ENCODE measurements at regions not wholly inside any gene's neighbourhood (a gene's known extent, or its start where the extent isn't known, plus 50 kb on each side); places are given as distances from the start of the nearest gene placed in this dataset.

DNA sequence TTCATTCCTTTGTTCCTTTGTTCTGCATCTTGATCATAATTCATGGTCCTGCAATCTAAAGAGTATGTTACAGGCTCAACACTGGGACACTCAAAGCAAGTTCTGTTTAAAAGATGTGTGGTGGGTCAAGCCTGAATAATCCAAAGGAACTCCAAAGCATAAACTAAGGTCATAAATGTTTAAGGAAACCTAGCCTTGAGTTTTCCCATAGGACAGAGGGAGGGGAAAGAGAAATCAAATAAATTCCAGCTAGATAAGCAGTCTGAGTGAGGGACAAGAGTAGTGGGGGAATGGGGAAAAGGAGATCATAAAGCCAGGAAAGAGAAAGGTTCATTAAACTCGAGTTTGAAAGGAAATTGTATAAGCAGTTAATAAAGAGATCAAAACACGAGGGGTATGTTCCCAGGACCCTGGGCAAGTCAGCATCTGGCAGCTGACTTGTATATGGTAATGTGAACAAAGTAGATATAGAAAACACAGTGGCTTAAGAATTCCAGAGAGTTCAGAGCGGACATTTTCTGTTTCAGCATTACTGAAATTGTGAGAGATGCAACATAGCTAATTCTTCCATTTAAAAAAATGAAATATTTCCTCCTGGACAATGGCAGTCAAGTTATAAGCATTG lies 125.8 kb upstream of the EDNRA start:
- H3K27ac Mint-ChIP-seq = no peak overlapping the region
- no peak for DNase-seq
- H3K36me3 Mint-ChIP-seq (ENCODE audit: insufficient read depth in 1 of 3, low read depth in 3 of 3) = peaks cover 0 to 5% (median 4%) of the 10 kb centered on the region in 3 experiments; a peak in 3 of 7 replicates
- Histone ChIP-seq H3K23ac (ENCODE audit: insufficient read length, low read depth, low read length) (no peak overlapping the region), H3K9me3 (ENCODE audit: control insufficient read depth, low read depth, low read length) (no peaks in the 10 kb centered on the region), H2AFZ (ENCODE audit: low read length) (no peak overlapping the region), H4K91ac (ENCODE audit: insufficient read length, low read depth, low read length) (no peak overlapping the region), H4K8ac (replicated peaks; ENCODE audit: insufficient read length, low read depth, low read length) (no peak overlapping the region), H3K56ac (ENCODE audit: insufficient read length, low read depth, low read length) (no peak overlapping the region), H3T11ph (ENCODE audit: low read length) (no peak overlapping the region), H3K79me2 (ENCODE audit: insufficient read depth, low read length) (no peaks in the 10 kb centered on the region), H2BK20ac (ENCODE audit: low read depth, low read length, poor library complexity, severe bottlenecking) (no peak overlapping the region), H3K4me2 (ENCODE audit: insufficient read depth, insufficient read length, low read length) (no peak overlapping the region), H3K4me1 (ENCODE audit: insufficient read depth, low read length) (no peaks in the 10 kb centered on the region), H2BK15ac (ENCODE audit: low read depth, low read length) (no peak overlapping the region), H2BK120ac (ENCODE audit: low read depth, low read length, poor library complexity, severe bottlenecking) (no peak overlapping the region), H2BK12ac (ENCODE audit: insufficient read length, low read depth, low read length) (no peak overlapping the region), H3K27me3 (ENCODE audit: insufficient read depth, low read length) (no peaks in the 10 kb centered on the region), H2BK5ac (ENCODE audit: insufficient read length, low read length) (no peak overlapping the region), H3K27ac (ENCODE audit: insufficient read length, low read depth, low read length) (no peak overlapping the region), H3K18ac (ENCODE audit: insufficient read length, low read depth, low read length) (no peak overlapping the region), H4K20me1 (ENCODE audit: control insufficient read depth, insufficient read depth, insufficient read length) (no peaks in the 10 kb centered on the region), H3K23me2 (ENCODE audit: insufficient read length, low read depth, low read length, poor library complexity, severe bottlenecking) (no peaks in the 10 kb centered on the region), H3K4ac (ENCODE audit: low read depth, low read length) (no peak overlapping the region), H2AK5ac (ENCODE audit: insufficient read length, low read length) (no peak overlapping the region), H3K9ac (ENCODE audit: extremely low read depth, insufficient read length, low read length) (no peak overlapping the region), H4K5ac (ENCODE audit: insufficient read length, low read depth, low read length) (no peak overlapping the region), H3K79me1 (ENCODE audit: insufficient read depth, low read depth, low read length, poor library complexity, severe bottlenecking) (no peaks in the 10 kb centered on the region), H3K14ac (ENCODE audit: insufficient read depth, low read length) (no peak overlapping the region)
- TF ChIP-seq, protein P1, sequence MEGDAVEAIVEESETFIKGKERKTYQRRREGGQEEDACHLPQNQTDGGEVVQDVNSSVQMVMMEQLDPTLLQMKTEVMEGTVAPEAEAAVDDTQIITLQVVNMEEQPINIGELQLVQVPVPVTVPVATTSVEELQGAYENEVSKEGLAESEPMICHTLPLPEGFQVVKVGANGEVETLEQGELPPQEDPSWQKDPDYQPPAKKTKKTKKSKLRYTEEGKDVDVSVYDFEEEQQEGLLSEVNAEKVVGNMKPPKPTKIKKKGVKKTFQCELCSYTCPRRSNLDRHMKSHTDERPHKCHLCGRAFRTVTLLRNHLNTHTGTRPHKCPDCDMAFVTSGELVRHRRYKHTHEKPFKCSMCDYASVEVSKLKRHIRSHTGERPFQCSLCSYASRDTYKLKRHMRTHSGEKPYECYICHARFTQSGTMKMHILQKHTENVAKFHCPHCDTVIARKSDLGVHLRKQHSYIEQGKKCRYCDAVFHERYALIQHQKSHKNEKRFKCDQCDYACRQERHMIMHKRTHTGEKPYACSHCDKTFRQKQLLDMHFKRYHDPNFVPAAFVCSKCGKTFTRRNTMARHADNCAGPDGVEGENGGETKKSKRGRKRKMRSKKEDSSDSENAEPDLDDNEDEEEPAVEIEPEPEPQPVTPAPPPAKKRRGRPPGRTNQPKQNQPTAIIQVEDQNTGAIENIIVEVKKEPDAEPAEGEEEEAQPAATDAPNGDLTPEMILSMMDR (conservative IDR thresholded peaks at IDR 0.05) = no peak
- H3K27me3 Mint-ChIP-seq (ENCODE audit: low read depth) = peaks cover 1% of the 10 kb centered on the region; the same call in 1 of the 2 replicates
- H3K9me3 Mint-ChIP-seq = peaks cover 4 to 13% of the 10 kb centered on the region in 2 experiments; a peak in 4 of 5 replicates
- WGBS (ENCODE audit: extremely low coverage, insufficient read length, low lambda C conversion rate) = no CpG with 5 or more reads among the region's 3 CpGs
- H3K4me1 Mint-ChIP-seq = no peaks in the 10 kb centered on the region
- no peak overlapping the region for H3K4me3 Mint-ChIP-seq

All from H9 (cell line).